HG03064 (cell line): ENCODE measurements at regions not wholly inside any gene's neighbourhood (a gene's known extent, or its start where the extent isn't known, plus 50 kb on each side); places are given as distances from the start of the nearest gene placed in this dataset.

Source experiments
- ATAC-seq: cut with Tn5 transposase; IDR thresholded peaks from one replicate; pipeline ENCODE4 v1.9.1; 2021; ENCODE audit warnings: low read depth; ENCODE audit not compliant: unreplicated experiment

DNA sequence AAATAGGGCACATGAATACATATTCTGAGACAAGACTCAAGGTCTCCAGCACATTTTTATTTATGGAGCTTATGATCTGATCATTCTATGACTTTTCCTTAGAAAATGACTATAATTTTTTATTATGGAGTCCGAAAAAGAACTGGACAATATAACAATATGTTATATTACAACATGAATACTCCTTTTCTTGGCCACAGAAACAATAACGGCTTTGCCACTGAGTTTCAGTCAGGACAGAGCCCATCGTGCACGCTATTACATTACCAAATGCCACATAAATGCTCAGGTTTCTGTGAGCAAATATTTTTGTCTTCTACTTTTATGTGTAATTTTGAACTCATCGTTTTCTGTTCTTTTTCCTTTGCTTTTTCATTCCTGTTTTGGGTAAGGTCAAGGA, 509.2 kb upstream of the ZEB2 start:
- ATAC-seq = no peak

- ATAC-seq = no peak
Observed at GRCh38 chr2:145028101-145028920, 508.4 kb upstream of the ZEB2 start.

DNA sequence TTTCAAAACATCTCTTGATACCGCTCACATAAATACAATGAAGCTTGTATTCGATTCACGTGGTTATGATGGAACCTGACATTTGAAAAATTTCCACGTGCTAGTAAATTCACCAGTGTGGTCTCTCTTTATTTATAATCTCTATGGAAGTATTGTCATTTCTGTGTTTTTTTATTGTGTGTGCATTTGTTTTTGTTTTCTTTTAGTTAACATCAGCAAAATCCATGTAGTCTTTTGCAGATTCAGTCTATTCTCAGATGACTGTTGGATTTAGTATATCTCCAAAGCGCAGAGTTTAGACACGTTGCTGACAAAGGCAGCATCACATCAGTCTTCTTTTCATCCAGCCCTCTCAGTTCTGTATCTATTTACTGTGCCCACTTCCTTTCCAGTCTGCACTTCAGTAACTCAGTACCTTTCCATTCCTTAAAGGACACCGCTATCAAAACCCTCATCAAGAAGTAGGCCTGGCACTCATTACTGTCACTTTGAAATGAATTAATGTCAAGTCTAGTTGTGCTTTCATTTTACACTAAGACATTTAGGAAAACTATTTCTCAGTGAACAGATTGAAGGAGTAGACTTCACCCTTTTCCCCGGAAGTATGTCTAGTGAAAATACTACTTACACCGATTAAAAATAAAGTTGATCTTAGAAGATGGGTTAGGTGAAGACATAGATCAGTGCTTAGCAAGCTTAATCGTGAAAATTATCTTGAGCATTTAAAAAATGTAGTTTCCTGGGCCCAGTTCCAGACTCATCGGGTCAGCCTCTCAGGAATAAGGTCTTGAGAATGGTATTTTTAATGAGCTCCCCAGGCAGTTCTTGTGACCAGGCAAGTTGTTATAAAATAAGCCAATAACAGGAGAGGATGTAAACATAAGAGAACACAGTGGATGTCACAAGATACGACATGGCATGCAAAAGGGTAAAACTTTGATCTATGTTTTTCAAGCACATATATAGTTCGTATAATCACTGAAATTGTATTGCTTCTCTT, 506.8 kb upstream of the ZEB2 start:
- no peak for ATAC-seq

DNA sequence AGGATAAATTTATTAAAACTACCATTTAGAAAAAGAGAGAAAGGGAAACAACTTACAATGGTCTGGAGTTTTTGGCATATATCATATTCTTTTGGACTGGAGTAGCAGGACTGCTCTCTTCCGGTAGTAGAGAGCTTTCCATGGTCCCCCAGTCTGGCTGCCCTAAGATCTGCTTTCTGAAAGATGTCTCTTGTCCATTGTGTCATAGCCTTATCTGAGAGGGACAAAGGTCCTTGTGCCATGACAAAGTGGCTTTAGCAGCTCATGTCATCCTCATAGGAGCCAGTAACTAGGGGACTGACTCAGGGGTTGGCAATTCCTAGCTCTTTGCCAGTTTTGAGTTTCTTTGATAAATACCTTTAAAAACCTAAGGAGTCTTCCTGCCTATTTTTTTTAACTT, 505.5 kb upstream of the ZEB2 start:
- ATAC-seq = no peak

GRCh38 chr2:145023334-145023934, 503.5 kb upstream of the ZEB2 start:
- no peak for ATAC-seq

DNA sequence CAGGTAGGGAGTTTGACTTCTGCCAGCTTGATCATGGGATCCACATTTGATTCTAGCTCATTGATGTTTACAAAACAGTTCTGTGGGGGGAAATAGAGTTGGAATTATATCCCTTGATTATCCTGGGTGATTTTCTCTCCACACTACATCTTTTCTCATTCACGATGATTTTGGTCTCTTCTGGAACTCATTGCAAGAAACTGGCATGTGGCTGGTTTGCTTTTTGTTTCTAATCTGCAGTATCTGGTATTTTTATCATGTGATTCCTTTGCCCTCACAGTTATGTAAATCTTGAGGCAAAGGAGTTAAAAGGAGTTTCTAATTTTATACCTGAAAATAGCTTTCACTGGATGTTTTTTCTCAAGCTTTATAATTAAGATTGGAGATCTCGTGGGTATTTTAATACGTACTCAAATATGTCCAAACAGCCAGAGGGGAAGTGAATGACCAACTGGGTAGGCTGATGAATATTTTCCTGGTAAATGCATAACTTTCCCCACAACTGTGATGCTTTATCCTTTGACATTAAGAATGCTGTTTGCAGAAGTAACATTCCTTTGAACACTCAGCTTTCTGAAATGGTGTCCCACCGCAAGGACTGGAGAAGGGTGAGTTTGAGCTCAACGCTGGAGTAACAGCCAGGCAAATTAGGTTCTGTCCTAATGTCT, 502.9 kb upstream of the ZEB2 start:
- ATAC-seq = no peak

DNA sequence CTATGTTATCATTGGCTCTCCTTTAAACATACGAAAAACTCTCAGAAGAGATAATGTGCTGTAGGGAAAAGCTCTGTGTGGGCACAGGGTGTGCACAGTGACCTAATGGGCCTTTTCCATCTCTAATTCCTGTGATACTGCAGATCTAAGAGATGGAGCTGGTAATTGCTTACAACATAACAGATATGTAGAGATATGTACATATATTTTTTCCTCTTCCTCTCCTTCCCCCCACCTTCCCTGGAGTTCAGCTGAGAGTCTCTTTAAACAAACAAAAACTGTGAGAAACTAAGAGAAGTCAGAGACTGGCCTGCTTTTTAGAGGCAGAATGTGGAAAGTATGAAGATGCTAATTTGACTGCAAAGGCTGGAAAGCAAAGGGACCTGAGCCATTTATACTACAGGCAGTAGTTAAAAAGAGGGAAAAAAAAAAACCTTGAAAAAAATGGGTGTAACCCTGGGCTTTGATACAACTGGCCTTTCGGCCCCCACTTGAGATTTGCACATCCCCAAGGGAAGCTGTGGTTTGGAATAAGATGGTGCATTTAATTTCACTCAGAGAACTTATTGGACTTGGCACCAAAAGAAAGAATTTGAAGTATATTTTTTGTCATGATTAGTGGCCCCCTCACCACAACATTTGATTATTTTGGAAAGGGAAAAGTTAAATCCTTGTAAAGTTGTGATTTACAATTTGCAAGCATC, 502.2 kb upstream of the ZEB2 start:
- no peak for ATAC-seq

DNA sequence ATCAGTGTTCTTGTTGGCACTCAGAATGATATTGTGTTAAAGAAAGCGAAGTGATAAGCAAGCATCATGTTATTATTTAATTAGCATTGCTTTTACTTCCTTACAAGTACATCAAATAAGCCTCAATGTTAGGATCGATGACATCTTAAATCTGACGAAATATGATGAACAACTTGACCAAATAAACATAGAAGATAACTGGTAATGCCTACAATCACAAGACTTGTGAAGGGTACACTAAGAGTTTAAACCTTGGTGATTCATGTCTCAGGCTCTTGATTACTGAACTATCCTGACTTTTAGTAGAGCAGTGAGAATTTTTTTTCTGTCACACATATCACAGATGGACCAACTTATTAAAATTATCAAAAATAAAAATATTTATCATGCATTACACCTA, 500.8 kb upstream of the ZEB2 start:
- no peak for ATAC-seq

DNA sequence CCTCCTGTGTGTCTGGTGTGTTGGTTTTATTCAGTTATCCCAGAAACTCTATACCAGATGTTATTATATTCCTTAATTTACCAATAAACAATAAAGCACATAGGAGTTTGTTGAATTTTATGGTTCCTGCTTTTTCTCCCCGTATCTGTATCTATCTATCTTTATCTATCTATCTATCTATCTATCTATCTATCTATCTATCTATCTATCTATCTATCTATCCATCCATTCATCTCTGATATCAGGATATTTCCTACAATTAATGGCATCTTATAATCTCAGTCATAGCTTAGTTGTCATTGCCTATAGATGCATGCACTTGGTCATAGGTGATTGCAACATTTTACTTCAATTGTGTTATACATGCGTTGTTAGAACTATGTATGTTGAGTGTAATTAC, 500.2 kb upstream of the ZEB2 start:
- no peak for ATAC-seq

DNA sequence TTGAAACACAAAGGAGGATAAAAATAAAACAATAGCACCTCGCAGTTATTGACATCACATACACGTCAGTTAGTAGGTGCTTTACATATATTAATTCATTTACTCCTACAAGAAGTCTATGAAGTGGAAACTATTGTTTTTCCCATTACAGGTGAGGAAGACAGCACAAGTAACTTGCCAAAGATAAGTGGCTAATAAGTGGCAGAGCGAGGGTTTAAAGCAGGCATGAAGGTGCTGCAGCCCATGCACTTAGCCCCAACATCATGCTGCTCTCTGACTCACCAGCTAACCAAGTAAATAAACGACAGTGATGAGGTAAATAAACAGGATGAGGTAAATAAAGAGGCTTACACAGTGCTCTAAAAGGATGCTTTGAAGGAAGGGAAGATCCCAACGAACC, 498.6 kb upstream of the ZEB2 start:
- no peak for ATAC-seq

- no peak for ATAC-seq
Observed at GRCh38 chr2:145017149-145017548, 497.2 kb upstream of the ZEB2 start.

GRCh38 chr2:145016711-145017110, 496.8 kb upstream of the ZEB2 start:
- no peak for ATAC-seq

DNA sequence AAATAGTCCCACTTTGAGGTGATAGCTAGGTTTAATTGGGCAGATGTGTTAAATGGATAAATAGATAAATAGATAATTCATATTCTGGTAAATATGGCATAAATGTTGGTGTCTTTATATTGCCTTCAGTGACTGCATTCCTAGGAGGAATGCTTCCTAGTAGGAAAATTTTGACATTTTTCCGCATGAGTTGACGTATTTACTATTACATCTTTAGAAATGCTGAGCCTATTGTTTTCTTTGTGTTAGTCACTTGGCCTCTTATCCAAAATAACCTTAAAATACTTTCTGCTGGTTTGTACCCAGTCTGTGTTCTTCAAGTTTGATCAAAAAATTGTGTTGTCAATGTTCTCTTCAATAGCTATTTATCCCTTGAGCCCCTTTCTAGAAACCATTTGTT, 495.6 kb upstream of the ZEB2 start:
- no peak for ATAC-seq

DNA sequence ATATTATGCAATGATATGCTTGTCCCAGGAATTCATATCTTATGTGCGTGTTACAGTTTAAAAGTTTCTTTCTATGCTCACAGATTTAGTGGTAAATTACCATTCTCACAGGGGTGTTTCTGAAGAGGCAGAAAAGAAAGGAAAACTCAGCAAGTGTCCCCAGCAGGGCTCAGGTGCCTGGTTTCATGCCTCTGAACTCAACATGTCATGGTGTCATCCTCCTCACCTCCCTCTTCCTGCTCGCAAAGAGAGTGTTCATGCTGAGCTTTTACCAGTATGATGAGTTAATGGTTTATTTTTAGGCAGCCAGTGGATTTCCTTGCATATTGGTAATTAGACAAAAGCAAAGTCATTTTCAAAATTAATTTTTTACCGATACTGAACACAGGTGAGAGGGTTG, 492.9 kb upstream of the ZEB2 start:
- ATAC-seq = no peak

DNA sequence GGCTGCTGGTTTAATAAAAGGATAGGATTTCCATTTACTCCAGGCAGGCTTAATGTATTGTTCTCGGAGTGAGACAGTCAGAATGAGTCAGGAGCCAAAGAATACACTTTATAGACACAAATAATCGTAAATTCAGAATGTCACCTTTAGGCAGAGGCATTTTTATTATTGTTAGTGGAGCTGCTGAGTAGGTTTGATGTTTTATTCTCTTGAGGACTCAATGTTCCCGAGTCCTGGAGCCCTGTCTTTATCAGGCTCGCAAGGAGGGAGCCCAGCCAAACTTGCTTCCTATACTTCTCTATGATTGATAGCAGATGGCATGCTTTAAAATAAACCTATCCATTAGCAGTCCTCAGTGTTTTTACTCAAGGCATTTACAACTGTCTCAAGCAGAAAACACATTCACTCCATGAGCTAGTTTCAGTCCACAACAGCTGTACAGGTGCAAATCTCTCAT, 492.3 kb upstream of the ZEB2 start:
- no peak for ATAC-seq

DNA sequence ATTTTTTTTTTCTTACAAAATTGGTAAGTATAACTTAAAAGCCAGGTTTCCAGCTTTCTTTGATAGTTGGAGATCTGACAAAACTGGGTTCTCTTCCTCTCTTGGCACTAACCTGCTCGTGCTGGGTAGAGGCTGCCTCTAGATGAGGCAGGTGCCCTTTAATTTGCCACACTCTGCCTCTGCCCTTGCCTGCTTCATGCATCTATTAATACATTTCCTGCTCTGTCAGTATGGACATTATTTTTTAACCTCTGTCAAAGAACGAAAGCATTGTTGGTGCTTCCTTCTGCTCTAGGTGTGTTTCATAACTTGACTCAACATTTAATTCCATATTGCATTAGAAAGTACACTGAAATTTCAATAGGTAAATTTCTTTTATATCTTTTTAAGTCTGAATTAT, 490.7 kb upstream of the ZEB2 start:
- ATAC-seq = no peak

- no peak for ATAC-seq
Observed at GRCh38 chr2:145007960-145008263, 488.0 kb upstream of the ZEB2 start.

GRCh38 chr2:145007093-145007959, 487.4 kb upstream of the ZEB2 start:
- no peak for ATAC-seq

- no peak for ATAC-seq
Observed at GRCh38 chr2:145002624-145003023, 482.7 kb upstream of the ZEB2 start.
